Astrocyte of the spinal cord (primary cell): ENCODE measurements at regions not wholly inside any gene's neighbourhood (a gene's known extent, or its start where the extent isn't known, plus 50 kb on each side); places are given as distances from the start of the nearest gene placed in this dataset.

Experiments
- DNase-seq: peaks from one replicate; pipeline ENCODE4 v3.0.0; 2011; ENCODE audit warnings: low read depth, low spot score
- H3K4me3 ChIP-seq: 2 replicates; pipeline ENCODE4 v1.5.1; 2011; ENCODE audit warnings: low read depth, mild to moderate bottlenecking, low read length, moderate library complexity
- CTCF ChIP-seq: IDR thresholded peaks from 2 replicates; pipeline ENCODE4 v1.5.1; 2012; ENCODE audit warnings: low read depth, mild to moderate bottlenecking, low read length, inconsistent platforms
- in situ Hi-C: cut with HindIII; loops from 2 replicates; pipeline ENCODE4 v1.10.0; 2017; ENCODE audit warnings: low sequenced_read_pairs

DNA sequence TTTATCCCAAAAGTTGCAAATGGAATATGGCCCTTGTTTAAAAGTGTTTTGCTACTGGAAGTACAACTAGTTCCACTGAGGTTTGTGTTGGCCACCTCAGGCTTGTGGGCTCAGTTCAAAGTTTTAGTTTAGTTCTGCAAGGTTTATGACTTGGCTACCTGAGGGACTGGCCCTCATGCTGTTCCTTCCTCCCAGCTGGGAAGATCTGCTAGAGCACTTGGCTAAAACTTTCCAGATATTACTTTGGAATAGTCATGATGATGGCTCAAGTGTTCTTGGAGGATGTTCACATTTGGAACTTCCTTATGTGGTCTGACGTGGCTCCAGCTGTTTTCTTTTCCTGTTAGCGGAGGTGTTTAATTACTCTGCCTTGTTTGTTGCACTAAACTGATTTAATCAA is 110.2 kb upstream of the IVNS1ABP start:
- in situ Hi-C loops: no loop called here
- DNase-seq: no peak
- no peak for TF ChIP-seq CTCF
- no peak overlapping the region for H3K4me3 ChIP-seq

GRCh38 chr1:185426848-185427247 is 109.8 kb upstream of the IVNS1ABP start:
- no peak for TF ChIP-seq CTCF
- in situ Hi-C loops: no loop called here
- DNase-seq: peak; percentile 29
- no peak overlapping the region for H3K4me3 ChIP-seq

GRCh38 chr1:185425163-185425562 is 108.1 kb upstream of the IVNS1ABP start:
- DNase-seq: no peak
- in situ Hi-C loops: no loop called here
- no peak overlapping the region for H3K4me3 ChIP-seq
- no peak for TF ChIP-seq CTCF

- DNase-seq: no peak
- no peak for TF ChIP-seq CTCF
- in situ Hi-C loops: no loop called here
- no peak overlapping the region for H3K4me3 ChIP-seq
Measured at GRCh38 chr1:185421485-185422107, 104.6 kb upstream of the IVNS1ABP start.

- no peak for DNase-seq
- in situ Hi-C loops: no loop called here
- no peak overlapping the region for H3K4me3 ChIP-seq
- no peak for TF ChIP-seq CTCF
Measured at GRCh38 chr1:185420588-185421081, 103.6 kb upstream of the IVNS1ABP start.

- in situ Hi-C loops: no loop called here
- DNase-seq: no peak
- no peak for TF ChIP-seq CTCF
- H3K4me3 ChIP-seq: no peak overlapping the region
Measured at GRCh38 chr1:185419718-185420117, 102.7 kb upstream of the IVNS1ABP start.
